IPS-18c (cell line): ENCODE measurements at regions not wholly inside any gene's neighbourhood (a gene's known extent, or its start where the extent isn't known, plus 50 kb on each side); places are given as distances from the start of the nearest gene placed in this dataset.
"Not testable (repeated sequence)": the region's sequence is repeated elsewhere in the genome, so short reads cannot be mapped to it uniquely, and the experiment has no call there.

Experiments used
- H3K4me3 ChIP-seq: 2 replicates; pipeline ENCODE4 v1.7.0; 2013; ENCODE audit warnings: low read depth, mild to moderate bottlenecking, low read length, moderate library complexity; ENCODE audit not compliant: insufficient read depth
- H3K9me3 ChIP-seq: one replicate; pipeline ENCODE4 v1.6.1; 2013; ENCODE audit warnings: mild to moderate bottlenecking, low read length, moderate library complexity; ENCODE audit not compliant: control insufficient read depth, insufficient read depth

DNA sequence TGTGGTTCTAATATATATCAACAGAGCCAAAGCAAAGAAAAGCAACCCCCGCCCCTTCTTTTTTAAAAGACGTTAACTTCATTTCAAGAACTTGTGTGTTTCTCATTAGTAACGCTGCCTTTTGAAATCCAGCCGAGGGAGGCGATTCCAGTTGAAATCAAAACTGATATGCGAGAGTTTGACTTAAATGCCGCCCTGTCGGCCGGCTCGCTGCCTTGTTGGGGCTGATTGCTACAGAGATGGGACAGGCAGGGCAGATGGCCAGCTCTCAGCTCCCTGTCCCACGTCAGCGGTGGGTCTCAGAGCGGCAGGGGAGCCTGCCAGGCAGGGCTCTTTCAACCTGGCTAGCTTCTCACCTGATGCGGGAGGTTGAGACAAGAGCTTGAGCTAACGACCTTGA is 51.9 kb upstream of the ALX4 start:
- H3K4me3 ChIP-seq, result no peak overlapping the region
- H3K9me3 ChIP-seq, result no peaks in the 10 kb centered on the region

DNA sequence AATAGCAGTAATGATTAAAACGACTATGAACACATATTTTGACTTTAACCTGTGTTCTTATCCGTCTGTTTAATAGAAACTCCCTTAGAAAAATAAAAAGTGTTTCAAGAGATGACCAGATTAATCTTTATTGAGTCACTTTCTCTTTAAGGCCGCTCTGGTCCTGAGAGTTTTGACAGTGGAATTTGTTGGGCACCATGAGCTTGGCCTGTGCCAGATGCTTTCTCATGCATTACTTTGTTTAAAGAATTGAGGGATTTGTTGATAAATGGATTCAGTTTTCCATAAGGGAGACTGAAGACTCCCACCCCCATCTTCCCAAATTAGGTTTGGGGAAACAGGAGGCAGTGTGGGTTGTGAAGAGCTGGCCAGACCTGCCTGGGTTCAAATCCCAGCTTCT is 53.2 kb upstream of the ALX4 start:
- Histone ChIP-seq H3K4me3 (no peak overlapping the region), H3K9me3 (no peaks in the 10 kb centered on the region)

DNA sequence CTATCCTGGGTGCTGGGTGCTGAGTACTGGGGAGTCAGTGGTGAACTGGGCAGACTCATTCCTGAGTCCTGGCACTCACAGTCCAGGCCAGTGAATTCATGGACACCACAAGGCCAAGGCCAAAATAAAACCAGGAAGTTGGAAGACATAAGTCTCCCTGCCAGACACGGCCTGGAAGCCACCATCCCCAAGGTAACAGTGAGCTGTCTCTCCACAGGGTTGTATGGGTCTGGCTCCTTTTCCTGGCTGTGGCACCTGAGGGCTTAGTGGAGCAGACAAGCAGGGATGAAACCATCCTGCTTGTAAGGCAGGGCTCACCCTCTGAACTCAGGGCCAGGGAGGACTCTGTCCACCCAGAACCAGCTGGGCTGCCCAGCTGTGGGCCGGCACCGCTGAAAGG is 54.7 kb upstream of the ALX4 start:
- H3K4me3 ChIP-seq, result no peak overlapping the region
- H3K9me3 ChIP-seq, result no peaks in the 10 kb centered on the region

DNA sequence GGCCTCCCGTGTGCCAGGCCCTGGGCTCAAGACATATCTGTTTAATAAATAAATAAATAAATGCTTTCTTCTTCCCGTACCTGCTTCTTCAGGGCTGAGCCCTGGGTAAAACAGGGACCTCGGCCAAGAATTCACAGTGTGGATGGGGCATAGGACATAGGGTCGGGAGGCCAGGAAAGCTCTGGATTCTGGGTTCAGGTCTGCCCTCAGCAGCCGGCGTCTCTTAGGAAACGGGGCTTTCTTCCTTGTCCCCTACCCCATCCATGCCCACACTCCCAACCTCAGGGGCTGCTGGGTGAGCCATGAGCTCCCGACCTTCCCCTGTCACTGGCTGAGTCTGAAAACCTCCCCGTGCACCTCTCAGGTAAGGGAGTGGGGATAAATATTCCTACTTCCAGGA is 55.7 kb upstream of the ALX4 start:
- Histone ChIP-seq H3K9me3 (no peaks in the 10 kb centered on the region), H3K4me3 (no peak overlapping the region)

DNA sequence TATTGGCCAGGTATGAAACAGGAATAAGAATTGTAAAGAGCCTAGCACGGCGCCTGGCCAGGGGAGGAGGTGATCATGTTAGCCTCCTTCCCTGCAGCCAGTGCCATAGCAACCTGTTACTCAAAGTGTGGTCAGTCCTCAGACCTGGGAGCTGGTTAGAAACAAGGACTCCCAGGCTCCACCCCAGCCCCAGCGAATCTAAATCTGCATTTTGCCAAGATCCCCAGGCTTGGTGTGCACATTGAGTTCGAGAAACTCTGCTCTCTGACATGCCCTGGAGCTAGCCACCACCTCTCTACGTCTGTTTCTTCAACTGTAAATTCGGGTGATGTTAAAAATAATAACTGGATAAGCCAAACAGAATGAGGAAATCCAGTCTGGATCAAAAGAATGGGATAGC is 56.1 kb upstream of the ALX4 start:
- H3K4me3 ChIP-seq, result no peak overlapping the region

DNA sequence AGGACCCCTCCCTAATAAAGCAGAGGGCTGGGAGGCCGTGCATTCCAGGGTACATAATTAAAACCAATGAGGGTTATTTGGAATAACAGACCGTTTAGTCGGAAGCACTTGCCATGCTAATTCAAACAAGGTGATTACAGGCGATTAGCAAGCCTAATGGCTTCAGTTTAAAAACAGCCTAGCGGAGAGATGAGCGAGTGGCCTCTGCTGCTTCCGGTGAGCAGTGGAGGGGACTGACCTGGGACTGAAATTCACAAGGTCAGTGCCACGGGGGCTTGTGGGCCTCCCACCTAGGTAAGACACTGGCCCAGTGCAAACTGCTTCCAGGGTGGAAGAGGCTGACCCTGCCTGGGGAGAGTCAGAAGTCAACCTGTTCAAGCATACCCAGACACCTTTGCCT is 56.8 kb upstream of the ALX4 start:
- no peaks in the 10 kb centered on the region for H3K9me3 ChIP-seq

More for the DNA sequence above, 56.1 kb upstream of the ALX4 start:
- H3K9me3 ChIP-seq, result no peaks in the 10 kb centered on the region

DNA sequence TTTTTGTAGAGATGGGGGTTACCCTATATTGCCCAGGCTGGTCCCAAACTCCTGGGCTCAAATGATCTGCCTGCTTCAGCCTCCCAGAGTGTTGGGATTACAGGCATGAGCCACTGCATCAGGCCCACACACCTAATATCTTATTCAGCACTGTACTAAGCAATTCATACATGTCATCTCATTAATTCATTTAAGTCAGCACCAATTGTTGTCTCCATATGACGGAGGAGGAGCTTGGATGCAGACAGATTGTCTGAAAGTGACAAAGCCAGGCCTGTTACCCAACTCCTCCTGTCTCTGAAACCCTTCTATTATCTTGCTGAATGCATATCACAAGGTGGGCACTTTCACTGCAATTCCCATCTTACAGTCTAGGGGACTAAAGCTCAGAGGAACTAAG is 57.5 kb upstream of the ALX4 start:
- Histone ChIP-seq H3K9me3 (no peaks in the 10 kb centered on the region), H3K4me3 (no peak overlapping the region)

More for the DNA sequence above, 56.8 kb upstream of the ALX4 start:
- H3K4me3 ChIP-seq, result no peak overlapping the region

DNA sequence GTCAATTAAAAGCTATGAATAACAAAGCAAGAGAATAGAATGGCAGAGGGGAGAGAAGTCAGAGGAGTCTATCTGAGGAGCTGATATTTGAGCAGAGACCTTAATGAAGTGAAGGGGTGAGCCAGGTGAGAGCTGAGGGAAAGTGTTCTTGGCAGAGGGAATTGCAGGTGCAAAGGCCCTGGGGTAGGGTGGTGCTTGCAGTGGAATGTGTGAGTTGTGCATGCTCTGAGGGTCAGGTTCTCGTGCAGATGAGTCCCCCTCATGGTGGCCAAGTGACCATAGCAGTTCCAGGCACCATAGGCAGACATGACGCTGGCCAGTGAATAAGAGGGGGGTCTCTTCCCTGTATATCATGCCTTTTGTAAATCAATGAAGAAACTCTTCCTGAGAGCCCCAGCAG is 58.9 kb upstream of the ALX4 start:
- Histone ChIP-seq H3K4me3 (no peak overlapping the region), H3K9me3 (no peaks in the 10 kb centered on the region)

DNA sequence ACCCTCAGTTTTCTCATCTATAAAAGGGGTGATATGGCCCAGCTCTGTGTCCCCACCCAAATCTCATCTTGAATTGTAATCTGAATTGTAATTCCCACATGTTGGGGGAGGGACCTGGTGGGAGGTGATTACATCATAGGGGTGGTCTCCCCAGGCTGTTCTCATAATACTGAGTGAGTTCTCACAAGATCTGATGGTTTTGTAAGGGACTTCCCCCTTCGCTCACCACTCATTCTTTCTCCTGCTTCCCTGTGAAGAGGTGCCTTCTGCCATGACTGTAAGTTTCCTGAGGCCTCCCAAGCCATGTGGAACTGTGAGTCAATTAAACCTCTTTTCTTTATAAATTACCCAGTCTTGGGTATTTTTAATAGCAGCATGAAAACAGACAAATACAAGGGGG is 61.1 kb upstream of the ALX4 start:
- not testable (repeated sequence) for H3K9me3 ChIP-seq

DNA sequence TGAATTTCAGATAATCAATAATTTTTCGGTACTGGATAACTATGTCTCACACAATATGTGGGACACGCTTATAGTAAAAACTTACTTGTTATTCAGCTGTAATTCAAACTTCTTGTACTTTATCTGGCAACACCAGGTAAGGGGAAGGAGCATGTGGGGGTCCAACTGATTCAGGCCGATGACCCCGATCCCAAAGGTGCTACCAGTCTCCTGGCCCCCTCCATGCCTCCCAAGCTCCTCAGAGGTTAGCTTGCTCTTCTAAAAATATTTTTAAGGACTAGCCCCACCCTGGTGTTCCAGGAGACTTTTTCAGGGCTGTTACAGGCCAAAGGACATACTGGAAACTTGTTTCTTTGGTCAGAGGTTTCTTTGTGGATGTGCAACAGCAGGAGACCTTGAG is 61.8 kb upstream of the ALX4 start:
- H3K9me3 ChIP-seq, result no peaks in the 10 kb centered on the region
- no peak overlapping the region for H3K4me3 ChIP-seq

More for the DNA sequence above, 61.1 kb upstream of the ALX4 start:
- not testable (repeated sequence) for H3K4me3 ChIP-seq

DNA sequence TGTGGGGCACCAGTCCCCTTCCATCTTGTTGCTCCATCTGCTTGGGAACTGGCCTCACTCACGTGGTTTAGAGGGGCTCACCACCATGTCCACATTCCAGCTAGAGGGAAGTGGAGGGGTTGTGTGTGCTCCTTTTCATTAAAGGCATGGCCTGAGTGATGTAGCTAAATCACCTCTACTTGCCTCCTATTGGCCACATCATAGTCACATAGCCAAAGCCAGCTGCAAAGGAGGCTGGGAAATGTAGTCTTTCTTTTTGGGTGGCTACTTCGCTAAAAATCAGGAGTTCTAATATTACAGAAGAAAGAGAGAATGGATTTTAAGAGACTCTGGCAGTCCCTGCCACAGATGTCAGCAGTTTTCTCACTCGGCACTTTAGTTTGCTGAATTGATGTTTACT is 63.0 kb upstream of the ALX4 start:
- Histone ChIP-seq H3K9me3 (no peaks in the 10 kb centered on the region), H3K4me3 (no peak overlapping the region)

DNA sequence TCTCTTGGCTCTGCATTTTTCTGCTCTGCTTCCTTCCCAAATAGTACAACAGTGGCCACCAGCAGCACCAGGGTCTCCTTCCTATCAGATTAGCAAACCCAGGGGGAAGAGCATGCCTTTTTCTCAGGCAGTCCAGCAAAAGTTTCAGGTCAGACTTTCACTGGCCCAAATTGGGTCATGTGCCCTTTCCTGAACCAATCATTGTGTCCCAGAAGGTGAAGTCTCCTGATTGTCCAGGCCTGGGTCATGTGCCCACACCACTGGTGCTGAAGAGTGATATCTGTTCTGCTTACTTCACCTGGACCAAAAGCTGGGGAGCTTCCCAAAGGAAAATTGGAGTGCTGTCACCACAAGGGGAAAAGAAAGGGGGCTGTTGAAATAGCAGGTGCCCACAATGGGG is 64.1 kb upstream of the ALX4 start:
- Histone ChIP-seq H3K9me3 (no peaks in the 10 kb centered on the region), H3K4me3 (no peak overlapping the region)

DNA sequence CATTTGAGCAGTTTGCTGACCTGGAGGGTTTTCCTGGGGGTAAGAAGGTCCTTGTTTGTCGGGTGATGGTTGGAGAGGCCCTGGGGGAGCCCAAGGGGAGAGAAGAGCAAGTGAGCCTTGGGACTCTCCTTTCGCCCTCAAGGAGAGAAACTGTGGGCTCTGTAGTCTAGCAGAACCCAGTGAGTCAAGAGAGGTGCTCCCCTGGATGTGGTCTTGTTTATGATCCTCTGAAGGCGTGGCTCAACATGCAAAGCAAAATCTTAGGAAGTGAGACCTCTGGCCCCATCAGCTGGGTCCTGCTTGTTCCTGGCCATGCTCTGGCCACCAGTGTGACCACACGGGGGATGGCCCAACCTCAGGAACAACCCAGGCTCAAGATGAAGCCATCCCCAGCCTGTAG is 66.5 kb upstream of the ALX4 start:
- Histone ChIP-seq H3K9me3 (no peaks in the 10 kb centered on the region), H3K4me3 (no peak overlapping the region)

DNA sequence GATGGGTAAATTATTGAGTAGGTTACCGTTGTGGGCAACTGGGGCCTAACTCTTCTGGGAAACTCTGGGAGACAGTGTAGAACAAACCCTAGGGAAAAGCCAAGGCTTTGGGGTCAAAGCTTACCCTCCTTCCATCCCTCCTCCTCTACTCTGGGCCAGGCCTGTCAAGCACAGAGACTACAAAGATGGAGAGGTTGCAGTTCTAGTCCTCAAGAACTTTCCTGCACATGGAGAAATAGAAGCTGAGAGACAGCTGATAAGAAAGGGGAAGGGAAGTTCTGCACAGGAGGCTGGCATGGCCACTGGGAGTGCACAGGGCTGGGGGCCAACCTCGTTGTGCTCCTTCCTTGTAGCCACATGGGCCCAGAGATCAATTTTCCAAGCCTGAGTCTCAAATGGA is 67.2 kb upstream of the ALX4 start:
- no peaks in the 10 kb centered on the region for H3K9me3 ChIP-seq
- H3K4me3 ChIP-seq, result no peak overlapping the region

DNA sequence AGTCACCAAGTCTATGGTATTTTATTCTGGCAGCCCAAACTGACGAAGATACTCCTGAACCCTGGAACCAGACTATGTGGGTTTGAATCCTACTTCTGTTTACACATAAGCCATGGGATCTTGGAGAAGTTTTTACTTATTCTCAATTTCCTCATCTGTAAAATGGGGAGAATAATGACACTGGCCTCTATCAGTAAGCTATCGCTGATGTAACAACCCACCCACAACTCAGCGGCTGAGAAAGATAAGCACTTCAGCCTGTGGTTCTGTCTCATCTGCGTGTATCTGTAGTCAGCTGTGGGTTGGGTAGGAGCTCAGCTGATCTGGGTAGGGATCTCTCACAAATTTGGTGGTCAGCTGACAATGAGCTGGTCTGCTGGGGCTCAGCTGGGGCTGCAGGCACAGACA is 68.0 kb upstream of the ALX4 start:
- no peaks in the 10 kb centered on the region for H3K9me3 ChIP-seq
- H3K4me3 ChIP-seq, result no peak overlapping the region

DNA sequence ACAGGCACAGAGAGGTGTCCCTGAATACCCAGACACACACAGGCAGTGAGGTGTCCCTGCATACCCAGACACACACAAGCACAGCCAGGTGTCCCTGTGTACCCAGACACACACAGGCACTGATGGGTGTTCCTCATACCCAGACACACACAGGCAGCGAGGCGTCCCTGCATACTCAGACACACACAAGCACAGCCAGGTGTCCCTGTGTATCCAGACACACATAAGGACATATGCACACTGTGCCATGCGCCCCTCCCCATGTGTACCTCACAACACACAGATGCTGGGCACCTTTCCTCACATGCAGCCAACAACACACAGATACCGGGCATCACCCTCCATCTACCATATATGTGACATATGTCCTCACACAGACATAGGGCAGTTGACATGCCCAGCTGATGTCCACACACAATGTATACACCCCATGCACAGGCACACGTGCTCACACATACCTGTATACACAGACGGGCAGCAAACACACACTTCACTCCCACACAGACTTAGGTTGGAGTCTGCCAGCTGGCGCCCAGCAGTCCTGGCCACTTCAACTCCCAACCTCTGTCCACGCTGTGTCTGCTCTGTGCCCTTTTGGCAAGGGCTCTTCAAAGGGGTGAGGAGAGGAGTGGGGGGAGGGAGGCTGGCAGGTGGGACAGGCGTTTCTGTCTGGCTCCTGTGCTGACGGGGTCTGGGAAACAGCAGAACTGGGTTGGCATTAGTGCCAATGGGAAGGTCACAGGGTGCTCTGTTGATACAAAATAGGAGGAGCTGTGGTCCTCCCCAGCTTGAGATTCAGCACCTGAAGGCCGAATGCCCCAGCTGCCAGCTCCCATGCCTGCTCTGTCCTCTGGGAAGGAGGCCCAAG is 69.4 kb upstream of the ALX4 start:
- Histone ChIP-seq H3K4me3 (no peak overlapping the region), H3K9me3 (no peaks in the 10 kb centered on the region)

DNA sequence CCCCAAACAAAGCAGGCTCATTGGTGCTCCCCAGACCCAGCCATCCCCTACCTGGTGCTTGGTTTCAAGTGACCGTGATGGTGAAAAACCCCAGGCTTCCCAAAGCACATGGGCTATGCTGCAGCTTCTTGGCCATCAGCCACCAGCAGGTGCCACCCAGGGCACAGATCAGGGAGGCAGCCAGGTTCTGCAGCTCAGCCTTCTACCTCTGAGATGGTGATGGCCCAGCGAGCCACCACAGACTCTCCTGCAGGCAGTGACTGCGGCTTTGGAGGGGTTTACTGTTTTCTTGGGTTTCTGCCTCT is 70.0 kb upstream of the ALX4 start:
- H3K9me3 ChIP-seq, result no peaks in the 10 kb centered on the region
- H3K4me3 ChIP-seq, result no peak overlapping the region

DNA sequence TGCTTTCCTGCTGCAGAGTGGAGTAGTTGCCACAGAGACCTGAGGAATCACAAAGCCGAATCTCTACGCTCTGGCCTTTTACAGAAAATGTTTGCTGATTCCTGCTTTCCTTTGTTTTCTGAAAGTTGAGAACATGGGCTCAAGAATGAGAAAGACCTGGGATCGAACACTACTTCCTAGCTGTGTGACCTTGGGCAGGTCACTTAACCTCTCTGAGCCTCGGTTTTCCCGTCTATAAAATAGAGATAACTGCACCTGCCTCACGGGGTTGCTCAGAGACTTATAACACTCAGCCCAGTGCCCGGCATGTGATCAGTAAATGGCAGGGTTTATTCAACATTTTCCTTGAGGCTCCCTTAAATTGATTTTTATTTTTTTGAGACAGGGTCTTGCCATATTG is 70.9 kb upstream of the ALX4 start:
- H3K9me3 ChIP-seq, result no peaks in the 10 kb centered on the region
- no peak overlapping the region for H3K4me3 ChIP-seq

DNA sequence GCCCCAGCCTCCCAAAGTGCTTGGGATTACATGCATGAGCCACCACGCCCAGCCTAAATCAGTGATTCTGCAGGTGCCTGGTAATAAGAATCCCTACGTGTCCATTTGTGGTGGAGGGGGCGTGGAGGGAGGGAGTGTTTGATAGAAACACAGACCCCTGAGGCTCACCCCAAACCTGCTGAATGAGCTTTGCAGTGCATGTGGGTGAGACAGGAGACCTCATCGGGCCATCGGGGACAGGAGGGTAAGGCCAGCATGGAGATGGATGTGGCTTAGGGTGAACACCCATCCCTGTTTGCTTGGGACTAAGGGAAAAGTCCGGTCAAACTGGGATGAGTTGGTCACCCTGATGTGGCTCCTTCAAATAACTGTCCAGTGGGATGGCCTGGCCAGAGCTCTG is 71.3 kb upstream of the ALX4 start:
- no peak overlapping the region for H3K4me3 ChIP-seq
- H3K9me3 ChIP-seq, result no peaks in the 10 kb centered on the region
